ENCODE measurements at regions not wholly inside any gene's neighbourhood (a gene's known extent, or its start where the extent isn't known, plus 50 kb on each side); places are given as distances from the start of the nearest gene placed in this dataset.
"Not testable (repeated sequence)": the region's sequence is repeated elsewhere in the genome, so short reads cannot be mapped to it uniquely, and the experiment has no call there.

DNA sequence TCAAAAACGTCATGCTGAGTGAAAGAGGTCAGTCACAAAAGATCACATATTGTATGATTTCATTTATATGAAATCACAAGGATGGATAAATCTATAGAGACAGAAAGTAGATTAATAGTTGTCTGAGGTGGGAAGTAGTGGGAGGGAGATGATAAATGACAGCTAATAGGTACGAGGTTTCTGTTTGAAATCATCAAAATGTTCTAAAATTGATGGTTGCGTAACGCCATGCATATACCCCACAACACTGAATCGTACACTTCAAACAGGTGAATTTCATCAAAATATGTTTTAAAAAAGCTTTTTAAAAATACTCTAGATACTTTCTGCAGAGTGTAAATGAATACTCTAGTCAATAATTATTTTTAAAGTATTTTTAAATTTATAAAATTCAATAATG lies 303.0 kb upstream of the STAC start:
- DNase-seq (ENCODE audit: low read depth in 3 of 3) = no peak

DNA sequence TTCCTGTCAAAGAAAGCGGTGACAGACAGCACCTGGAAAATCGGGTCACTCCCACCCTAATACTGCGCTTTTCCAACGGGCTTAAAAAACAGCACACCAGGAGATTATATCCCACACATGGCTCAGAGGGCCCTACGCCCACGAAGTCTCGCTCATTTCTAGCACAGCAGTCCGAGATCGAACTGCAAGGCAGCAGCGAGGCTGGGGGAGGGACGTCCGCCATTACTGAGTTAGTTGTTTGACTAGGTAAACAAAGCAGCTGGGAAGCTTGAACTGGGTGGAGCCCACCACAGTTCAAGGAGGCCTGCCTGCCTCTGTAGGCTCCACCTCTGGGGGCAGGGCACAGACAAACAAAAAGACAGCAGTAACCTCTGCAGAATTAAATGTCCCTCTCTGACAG lies 297.3 kb upstream of the STAC start:
- not testable (repeated sequence) for DNase-seq (ENCODE audit: low read depth in 3 of 3)

DNA sequence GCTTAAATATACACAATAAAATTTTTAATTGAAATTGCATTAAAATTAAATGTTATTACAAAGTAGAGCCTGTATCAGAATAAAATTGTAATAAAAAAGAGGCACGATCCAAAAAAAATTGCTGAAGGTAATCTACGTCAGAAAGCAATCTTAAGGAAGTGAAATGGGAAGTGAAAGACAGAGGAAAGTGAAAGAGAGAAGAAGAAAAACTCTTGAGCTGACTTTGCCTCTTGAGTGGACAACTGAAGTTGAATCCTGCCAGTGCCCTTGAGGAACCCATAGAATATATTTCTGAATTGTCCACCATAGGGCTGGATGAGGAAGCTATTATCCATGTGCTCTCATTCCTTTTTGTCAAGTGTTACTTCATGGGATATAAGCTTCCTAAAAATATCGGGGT lies 285.1 kb upstream of the STAC start:
- no peak for DNase-seq (ENCODE audit: low read depth in 3 of 3)

DNA sequence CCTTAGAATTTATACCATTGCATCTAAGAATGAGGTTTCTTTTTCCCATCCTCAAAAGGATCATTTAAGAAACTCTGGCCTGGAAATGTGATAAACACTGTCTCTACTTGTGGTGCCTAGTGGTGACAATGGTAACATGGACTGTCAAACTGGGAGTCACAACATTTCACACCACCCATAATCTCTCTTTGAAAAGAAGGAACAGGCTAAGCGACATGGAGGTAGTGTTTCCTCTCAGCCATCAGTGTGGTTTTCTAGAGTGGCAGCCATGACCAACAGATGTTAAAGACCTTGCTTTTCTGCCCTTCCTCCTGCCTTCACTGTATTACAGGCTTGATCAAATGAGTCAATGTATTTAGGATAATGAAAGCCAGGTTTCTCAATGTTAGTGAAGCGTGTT lies 283.1 kb upstream of the STAC start:
- DNase-seq (ENCODE audit: low read depth in 3 of 3) = no peak

DNA sequence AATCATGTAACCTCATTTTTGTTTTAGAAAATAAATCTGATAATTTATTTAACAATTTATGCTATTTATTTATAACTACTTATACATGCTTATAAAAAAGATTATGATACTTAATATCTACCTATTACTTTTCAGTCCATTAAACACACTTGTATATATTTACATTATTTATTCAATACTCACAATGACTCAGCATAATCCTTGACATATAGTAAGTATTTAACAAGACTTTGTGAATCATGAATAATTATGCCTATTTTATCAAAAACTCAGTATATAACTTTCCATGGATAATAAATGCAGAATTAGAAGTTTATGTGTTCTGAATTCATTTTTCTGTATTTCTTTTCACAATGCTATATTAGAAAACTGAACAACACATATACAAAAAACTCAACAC lies 266.0 kb upstream of the STAC start:
- DNase-seq (ENCODE audit: low read depth in 3 of 3) = no peak

DNA sequence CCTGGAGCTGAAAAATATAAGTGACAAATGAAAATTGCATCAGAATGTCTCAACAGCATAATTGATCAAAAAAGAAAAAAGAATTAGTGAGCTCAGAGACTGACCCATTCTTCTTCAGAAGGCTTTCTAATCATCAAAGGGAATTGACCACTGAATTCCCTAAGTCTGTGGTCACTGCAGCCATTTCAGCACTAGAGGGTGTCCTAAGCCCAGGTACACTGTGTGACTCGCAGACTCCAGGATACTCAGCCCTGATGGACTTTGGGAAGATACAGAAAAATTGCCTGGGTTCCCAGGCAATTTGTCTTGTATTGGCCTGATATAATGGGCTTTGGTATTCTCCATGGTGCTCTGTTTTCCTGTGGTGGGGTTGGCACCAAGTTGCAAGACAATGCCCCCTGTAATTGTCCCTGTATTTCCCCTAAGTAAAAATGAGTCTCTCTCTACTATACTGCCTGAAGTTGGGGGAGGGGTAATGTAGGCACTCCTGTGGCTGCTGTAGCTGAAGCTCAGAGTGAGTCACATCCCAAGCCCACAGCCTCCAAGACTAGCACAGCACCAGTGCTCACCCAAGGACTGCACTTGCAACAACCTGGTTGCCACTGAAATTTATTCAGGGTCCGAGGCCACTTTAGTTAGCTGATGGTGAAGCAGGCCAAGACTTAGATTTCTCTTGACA lies 256.0 kb upstream of the STAC start:
- DNase-seq (ENCODE audit: low read depth in 3 of 3) = no peak

DNA sequence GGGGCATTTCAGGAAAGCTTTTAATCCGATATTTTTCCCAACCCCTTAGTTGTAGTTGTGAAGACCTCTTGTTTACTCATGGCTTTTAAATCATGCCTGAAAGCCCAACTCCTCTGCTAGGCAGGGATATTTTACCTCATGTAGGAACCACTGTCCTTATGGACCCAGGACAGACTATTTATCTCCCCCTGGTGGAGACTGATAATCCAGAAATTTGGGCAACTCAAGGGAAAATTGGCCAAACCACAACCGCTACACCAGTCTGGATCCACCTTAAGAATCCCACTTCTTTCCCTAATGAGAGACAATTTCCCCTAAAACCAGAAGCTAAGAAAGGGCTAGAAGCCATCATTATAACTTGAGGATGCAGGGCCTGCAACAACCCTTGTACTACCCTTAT lies 248.1 kb upstream of the STAC start:
- DNase-seq (ENCODE audit: low read depth in 3 of 3) = no peak

DNA sequence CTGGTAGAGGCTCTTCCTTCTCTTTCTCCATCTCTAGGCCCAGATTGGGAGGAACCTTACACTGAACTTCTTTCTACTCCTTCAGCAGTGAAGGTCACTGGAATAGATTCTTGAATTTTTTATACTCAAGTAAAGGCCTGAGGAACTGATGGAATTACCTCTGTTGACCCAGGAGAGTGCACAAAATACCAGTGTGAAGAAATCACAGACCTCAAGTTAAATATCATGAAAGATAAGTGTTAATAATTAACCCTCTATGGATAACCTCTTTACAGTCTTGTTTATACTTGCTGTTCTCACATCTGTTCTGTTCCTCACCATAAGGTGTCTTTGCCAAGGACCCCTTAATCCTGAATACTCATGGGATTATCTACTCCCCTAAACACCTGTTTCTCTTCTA lies 244.4 kb upstream of the STAC start:
- no peak for DNase-seq (ENCODE audit: low read depth in 3 of 3)

DNA sequence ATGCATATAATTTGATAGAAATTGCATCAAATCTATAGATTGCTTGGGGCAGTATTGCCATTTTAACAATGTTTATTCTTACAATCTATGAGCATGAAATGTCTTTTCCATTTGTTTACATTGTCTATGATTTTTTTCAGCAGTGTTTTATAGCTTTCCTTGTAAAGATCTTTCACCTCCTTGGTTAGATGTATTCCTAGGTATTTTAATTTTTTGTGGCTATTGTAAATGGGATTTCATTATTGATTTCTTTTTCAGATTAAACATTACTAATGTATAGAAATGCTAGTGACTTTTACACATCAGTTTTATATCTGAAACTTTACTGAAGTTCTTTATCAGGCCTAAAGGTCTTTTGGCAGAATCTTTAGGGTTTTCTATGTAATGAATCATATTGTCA lies 237.6 kb upstream of the STAC start:
- no peak for DNase-seq (ENCODE audit: low read depth in 3 of 3)

DNA sequence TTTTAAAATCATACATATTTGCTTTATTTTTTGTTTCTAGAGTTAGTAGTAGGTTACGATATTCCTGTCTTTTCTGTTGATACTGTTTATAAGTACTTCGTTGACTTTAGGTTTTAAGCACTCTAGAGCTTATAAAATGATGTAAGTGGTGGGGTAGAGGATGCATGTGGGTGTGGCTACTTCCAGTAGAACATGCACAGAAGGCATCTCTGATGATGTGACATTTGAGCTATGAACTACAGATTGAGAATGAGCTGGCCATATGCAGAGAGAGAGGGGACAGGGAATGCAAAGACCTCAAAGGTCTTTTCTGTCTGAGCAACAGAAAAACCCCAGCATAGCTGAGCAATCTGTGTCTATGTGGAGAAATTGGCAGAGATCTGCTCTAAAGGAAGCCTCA lies 233.9 kb upstream of the STAC start:
- DNase-seq (ENCODE audit: low read depth in 3 of 3) = no peak

DNA sequence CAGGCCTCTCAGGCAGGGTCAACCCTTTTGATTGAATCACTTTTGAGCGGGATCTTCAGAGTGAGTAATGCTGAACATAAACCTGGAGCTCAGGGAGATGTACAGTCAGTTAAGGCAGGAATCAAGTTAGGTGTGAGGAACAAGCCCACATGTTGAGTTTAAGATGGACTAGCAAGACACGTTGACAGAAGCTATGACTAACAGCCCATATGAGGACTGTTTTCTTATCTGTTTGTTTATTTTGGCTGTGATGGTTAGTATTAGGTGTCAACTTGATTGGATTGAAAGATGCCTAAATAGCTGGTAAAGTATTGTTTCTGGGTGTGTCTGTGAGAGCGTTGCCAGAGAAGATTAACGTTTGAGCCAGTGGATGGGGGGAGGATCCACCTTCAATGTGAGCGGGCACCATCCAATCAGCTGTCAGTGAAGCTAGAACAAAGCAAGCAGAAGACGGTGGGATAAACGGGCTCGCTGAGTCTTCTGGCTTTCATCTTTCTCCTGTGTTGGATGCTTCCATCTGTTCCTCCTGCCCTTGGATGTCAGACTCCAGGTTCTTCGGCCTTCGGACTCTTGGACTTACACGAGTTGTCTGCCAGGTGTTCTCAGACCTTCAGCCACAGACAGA lies 232.3 kb upstream of the STAC start:
- DNase-seq (ENCODE audit: low read depth in 3 of 3) = no peak

DNA sequence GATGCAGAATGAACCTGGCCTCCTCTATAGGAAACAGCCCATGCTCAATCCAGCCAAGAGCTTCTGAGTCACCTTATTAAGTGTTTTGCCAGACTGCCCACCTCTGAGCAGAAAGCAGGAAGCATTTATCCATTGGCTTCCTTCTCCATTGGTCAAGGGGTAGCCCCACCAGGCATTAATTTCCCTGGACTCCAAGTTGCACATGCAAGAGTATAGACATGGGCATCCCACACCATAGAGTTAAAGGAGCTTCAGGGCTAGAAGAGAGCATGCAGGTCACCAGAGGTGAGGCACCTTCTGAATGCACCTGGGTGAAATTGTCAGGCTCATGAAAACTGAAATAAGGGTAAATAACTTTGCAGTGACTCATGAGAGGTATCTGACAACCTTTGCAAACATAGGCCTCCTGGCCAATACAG lies 230.8 kb upstream of the STAC start:
- DNase-seq (ENCODE audit: low read depth in 3 of 3) = no peak

DNA sequence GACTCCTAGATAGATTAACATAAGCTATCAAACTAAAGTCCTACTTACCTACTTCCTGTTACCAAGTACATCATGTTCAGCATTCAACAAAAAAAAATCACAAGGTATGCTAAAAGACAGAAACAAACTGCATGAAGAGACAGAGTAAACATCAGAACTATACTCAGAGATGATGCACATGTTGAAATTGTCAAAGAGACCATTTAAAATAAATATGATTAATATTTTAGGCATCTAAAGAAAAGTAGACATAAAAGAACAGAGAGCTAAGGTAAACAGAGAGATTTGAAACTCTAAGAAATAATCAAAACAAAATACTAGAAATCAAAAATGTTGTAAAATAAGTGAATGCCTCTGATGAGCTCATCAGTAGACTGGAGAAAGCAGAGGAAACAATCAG lies 224.8 kb upstream of the STAC start:
- DNase-seq (ENCODE audit: low read depth in 3 of 3) = no peak

DNA sequence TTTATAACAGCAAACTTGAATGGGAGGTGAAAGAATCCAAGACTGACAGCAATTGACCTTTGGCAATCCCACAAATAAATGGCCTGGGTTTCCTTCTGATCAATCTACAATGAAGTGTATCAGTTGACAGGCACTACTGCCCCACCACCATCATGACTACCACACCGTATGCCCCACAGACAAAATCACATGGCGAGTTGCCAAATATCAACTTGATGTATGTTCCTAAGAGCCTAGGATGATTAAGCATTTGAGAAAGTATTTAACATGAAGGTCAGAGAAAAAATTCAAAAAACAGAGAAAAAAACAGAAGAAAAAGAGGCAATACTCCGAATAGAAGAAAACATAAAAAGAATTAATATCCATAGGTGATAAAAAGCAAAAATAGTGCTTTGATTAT lies 215.9 kb upstream of the STAC start:
- DNase-seq (ENCODE audit: low read depth in 3 of 3) = no peak

DNA sequence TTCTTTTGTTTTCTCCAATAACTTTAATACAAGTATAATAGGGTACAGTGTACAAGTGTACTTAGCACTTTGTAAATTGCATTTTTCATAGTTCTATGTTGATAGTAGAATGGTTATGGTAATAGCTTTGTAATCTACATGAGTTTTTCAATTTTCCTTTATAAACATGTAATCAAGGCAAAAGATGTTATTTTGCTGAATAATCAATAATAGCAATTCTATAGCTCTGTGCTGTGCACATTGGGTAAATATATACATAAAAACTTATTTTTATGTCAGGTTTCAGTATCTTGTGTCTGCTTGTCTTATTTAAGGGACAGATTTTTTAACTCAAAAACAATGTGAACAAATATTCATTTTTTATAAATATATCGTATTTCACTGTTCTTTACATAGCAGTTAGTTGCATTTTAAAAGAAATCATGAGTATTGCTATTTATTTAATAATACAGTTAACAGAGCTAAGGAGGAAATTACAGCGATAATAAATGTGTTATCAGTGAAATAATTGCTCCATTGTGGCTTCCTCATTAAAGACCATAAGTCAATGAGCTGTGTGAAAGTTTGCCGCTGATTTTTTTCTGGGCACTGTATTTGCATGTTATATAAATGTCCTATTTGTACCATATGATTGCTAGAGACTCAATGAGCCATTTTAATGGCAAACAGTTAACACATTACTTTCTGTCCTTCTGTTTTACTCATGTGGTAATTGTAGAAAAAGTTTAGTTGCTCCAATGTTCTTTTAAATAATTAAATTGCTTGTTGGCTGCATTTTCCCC lies 214.6 kb upstream of the STAC start:
- DNase-seq (ENCODE audit: low read depth in 3 of 3) = no peak

DNA sequence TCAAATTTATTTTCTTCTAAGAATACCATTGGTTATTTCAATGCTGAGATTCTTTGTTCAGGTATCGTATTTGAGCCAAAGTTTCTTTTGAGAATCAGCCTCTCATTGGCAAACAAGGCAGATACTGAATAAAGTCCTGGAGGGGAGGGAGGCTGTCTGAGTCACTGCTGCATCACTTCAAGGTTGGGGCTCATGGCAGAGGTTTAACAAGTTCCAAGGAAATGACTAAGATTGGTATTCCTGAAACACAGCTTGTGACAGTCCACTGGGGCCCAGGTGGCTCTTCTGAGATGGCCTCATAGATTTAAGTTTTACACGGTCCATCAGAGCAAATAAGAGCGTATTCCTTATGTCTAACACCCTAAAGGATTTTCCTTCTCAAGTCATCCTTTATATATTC lies 213.8 kb upstream of the STAC start:
- no peak for DNase-seq (ENCODE audit: low read depth in 3 of 3)

DNA sequence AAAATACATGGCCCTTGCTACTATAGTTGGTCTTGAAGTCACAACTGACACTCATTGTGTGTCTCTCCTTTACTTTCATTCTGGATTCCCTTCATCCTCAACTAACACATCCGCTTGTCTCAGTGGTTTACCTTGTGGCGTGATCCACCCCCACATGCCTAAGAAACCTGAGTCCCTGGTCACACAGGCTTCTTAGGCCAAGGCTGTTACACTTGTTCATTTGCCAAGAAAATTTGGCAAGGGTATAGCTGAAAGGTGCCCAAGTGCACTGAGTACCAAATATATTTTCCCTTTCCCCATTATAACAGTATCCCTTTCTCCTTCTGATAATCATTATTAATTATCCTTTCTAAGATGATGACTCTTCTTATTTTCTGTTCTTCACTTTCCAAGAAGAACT lies 207.6 kb upstream of the STAC start:
- DNase-seq (ENCODE audit: low read depth in 3 of 3) = no peak

DNA sequence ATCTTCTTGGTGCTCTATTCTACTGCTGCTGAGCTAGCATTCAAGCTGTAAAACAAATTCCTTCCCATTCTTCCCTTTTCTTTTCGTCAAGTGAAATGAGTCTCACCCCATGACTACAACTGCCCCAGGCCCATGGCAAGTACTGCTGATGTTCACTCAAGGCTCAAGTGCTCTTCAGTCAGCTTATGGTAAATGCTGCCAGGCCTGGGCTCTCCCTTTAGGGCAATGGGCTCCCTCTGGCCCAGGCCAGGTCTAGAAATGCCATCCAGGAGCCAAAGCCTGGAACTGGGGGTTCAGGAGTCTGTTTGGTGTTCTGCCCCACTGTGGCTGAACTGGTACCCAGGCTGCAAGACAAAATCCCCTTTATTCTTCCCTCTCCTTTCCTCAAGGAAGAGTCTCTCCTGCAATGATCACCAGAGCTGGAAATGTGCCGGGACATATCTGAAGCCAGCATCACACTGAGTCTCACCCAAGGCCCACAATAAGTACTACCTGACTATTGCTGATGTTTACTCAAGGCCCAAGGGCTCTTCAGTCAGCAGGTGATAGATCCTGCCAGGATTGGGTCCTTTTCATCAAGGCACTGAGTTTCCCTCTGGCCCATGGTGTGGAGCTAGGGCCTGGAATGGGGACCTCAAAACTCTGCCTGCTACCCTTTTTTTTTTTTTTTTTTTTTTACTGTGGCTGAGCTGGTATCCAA lies 205.0 kb upstream of the STAC start:
- no peak for DNase-seq (ENCODE audit: low read depth in 3 of 3)

DNA sequence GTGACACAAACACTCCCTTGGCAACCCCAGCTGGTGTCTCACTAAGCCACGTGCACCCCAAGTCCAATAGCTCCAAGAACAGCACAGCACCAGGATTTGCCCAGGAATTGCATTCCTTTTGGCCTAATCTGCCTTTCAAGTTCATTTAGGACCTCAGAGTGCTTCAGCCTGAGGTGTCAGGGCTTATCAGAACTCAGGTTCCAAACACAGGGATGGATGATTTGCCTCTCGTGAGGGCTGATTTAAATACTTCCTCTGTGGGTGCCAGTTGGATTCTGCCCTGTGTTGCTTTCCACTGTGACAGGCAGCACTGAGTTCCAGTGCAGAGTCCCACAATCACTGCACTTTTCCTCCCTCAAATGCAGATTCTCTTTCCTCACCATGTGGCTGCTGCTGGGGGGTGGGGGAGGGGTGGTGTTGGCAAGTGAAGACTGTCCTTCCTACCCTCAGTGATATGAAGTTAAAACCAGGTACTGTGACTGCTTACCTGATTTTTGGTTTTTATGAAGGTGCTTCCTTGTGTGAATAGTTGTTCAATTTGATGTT lies 204.3 kb upstream of the STAC start:
- DNase-seq (ENCODE audit: low read depth in 3 of 3) = no peak

DNA sequence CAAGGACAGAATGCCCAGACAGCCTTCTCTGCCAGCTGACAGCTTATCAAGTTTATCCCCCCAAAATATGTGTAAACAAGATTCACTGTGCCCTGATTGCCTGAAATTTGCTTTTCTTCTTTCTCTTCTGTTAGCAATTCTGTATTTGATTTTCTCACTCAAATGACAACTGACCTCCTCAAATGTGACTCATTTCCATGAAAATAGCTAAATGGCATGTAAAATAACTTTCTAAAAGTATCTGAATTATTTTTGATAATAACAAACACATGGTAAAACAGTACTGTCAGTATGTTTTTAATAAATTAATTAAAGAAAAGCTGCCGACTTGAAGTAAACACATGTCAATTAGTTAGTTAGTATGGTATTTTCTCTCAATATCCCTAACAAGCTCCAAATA lies 202.3 kb upstream of the STAC start:
- DNase-seq (ENCODE audit: low read depth in 3 of 3) = no peak

DNA sequence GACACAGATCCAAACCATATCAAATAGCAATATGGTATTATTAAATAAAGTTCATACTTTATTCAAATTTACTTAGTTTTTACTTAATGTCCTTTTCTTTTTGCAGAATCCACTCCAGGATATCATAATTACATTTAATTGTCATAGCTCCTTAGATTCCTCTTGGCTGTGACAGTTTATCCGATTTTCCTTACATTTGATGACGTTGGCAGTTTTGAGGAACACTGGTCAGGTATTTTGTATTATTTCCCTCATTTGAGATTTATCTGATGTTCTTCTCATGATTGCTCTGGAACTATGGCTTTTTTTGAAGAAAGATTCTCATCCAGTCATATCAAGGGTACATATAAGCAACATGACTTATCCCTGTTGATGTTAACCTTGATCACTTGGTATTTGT lies 198.3 kb upstream of the STAC start:
- no peak for DNase-seq (ENCODE audit: low read depth in 3 of 3)

DNA sequence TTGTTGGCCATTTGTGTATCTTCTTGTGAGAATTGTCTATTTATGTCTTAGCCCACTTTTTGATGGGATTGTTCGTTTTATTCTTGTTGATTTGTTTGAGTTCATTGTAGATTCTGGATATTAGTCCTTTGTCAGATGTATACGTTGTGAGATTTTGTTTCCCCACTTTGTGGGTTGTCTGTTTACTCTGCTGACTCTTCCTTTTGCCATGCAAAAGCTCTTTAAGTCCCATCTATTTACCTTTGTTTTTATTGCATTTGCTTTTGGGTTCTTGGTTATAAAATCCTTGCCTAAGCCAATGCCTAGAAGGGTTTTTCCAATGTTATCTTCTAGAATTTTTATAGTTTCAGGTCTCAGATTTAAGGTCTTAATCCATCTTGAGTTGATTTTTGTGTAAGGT lies 193.1 kb upstream of the STAC start:
- not testable (repeated sequence) for DNase-seq (ENCODE audit: low read depth in 3 of 3)

Measured in stimulated activated CD4-positive, alpha-beta T cell treated with anti-CD3 and anti-CD28 coated beads, TNF-alpha, amount 100 ng/mL, for 4 hours (primary cell).